HFFc6 (cell line): ENCODE measurements at regions not wholly inside any gene's neighbourhood (a gene's known extent, or its start where the extent isn't known, plus 50 kb on each side); places are given as distances from the start of the nearest gene placed in this dataset.

Experiments
- DNase-seq: peaks from one replicate; pipeline ENCODE4 v3.0.0-alpha.2; 2018
- H3K27ac Mint-ChIP-seq: 2 replicates; pipeline ENCODE4 v1.8.0; 2020; ENCODE audit warnings: mild to moderate bottlenecking, mixed read lengths
- H3K27me3 Mint-ChIP-seq: 2 replicates; pipeline ENCODE4 v1.8.0; 2021; ENCODE audit warnings: mild to moderate bottlenecking, moderate library complexity, mixed read lengths; ENCODE audit not compliant: insufficient read depth
- H3K36me3 Mint-ChIP-seq: 2 replicates; pipeline ENCODE4 v1.8.0; 2021; ENCODE audit warnings: low read depth, mixed read lengths
- H3K4me1 Mint-ChIP-seq: 2 replicates; pipeline ENCODE4 v1.8.0; 2020; ENCODE audit warnings: low read depth, mixed read lengths
- H3K4me3 Mint-ChIP-seq: 2 replicates; pipeline ENCODE4 v1.8.0; 2020; ENCODE audit warnings: mild to moderate bottlenecking, moderate library complexity, mixed read lengths
- H3K9me3 Mint-ChIP-seq: 2 replicates; pipeline ENCODE4 v1.8.0; 2020; ENCODE audit warnings: mild to moderate bottlenecking, mixed read lengths
- TF ChIP-seq, protein P1 (sequence below): fragments of 200-600 bp; sonication (generic); IDR thresholded peaks from 2 replicates; pipeline ENCODE4 v1.5.0; 2021; ENCODE audit warnings: antibody characterized with exemption, mild to moderate bottlenecking

DNA sequence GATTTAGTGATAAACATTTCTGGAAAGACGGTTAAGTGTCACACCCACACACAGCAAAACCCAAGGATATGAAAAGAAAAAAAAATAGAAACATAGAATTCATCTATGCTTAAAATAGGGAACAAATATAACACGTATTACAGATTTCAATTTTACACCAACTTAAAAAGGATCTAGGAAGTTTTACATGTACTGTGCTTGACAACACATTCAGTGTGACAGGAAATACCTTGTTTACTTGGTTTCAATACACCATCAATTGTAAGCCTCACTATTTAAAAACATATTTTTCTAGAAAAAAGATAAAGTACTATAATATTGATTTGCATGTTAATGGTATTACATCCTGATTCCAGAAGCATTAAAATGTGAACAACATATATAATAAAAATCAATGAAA lies 77.0 kb upstream of the SPRY1 start:
- TF ChIP-seq, protein P1, sequence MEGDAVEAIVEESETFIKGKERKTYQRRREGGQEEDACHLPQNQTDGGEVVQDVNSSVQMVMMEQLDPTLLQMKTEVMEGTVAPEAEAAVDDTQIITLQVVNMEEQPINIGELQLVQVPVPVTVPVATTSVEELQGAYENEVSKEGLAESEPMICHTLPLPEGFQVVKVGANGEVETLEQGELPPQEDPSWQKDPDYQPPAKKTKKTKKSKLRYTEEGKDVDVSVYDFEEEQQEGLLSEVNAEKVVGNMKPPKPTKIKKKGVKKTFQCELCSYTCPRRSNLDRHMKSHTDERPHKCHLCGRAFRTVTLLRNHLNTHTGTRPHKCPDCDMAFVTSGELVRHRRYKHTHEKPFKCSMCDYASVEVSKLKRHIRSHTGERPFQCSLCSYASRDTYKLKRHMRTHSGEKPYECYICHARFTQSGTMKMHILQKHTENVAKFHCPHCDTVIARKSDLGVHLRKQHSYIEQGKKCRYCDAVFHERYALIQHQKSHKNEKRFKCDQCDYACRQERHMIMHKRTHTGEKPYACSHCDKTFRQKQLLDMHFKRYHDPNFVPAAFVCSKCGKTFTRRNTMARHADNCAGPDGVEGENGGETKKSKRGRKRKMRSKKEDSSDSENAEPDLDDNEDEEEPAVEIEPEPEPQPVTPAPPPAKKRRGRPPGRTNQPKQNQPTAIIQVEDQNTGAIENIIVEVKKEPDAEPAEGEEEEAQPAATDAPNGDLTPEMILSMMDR: no peak
- no peak for DNase-seq
- Mint-ChIP-seq H3K36me3 (peaks cover 15% of the 10 kb centered on the region), H3K4me3 (no peak overlapping the region), H3K27ac (no peak overlapping the region), H3K27me3 (no peaks in the 10 kb centered on the region), H3K4me1 (peaks cover 5% of the 10 kb centered on the region; the same call in 1 of the 2 replicates), H3K9me3 (peaks cover 15% of the 10 kb centered on the region)

DNA sequence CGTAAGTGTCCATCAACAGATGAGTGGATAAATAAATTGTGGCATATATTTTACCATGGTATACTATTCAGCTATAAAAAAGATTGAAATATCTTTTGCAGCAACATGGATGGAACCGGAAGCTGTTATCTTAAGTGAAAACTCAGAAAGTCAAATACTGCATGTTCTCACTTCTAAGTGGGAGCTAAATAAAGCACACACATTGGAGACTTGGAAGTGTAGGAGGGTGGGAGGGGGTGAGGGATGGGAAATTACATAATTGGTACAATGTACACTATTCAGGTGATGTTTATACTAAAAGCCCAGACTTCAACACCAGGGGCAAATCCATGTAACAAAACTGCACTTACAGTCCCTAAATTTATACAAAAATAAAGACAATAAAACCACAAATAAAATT lies 72.6 kb upstream of the SPRY1 start:
- H3K36me3 Mint-ChIP-seq: peaks cover 15% of the 10 kb centered on the region
- peaks cover 5% of the 10 kb centered on the region; the same call in 1 of the 2 replicates for H3K4me1 Mint-ChIP-seq
- H3K9me3 Mint-ChIP-seq: peaks cover 15% of the 10 kb centered on the region
- no peak overlapping the region for H3K4me3 Mint-ChIP-seq
- H3K27me3 Mint-ChIP-seq: no peaks in the 10 kb centered on the region
- no peak for DNase-seq
- no peak overlapping the region for H3K27ac Mint-ChIP-seq
- TF ChIP-seq, protein P1: no peak

DNA sequence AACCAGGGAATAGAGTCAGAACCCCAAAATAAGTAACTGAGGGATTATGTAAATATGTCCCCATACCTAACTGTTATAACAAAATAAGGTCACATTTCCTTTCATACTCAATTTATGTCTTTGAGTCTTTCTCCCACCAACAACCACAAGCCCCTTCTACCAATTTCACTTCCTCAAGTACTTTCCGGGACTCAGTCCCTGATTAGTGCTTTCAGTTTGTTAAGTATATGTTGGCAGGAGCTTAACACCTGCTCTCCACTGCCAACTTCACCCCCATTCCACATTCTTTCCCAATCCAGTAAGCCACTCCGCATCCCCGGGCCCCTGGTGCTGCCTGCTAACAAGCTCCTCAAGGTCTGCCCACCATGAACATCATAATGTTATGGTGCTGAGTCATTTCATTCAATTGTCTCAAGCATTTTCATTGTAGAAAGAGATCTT lies 71.3 kb upstream of the SPRY1 start:
- Mint-ChIP-seq H3K27me3 (no peaks in the 10 kb centered on the region), H3K4me1 (peaks cover 5% of the 10 kb centered on the region; the same call in 1 of the 2 replicates), H3K27ac (no peak overlapping the region), H3K9me3 (peaks cover 15% of the 10 kb centered on the region), H3K4me3 (no peak overlapping the region), H3K36me3 (peaks cover 15% of the 10 kb centered on the region)
- TF ChIP-seq, protein P1: no peak
- DNase-seq: no peak

DNA sequence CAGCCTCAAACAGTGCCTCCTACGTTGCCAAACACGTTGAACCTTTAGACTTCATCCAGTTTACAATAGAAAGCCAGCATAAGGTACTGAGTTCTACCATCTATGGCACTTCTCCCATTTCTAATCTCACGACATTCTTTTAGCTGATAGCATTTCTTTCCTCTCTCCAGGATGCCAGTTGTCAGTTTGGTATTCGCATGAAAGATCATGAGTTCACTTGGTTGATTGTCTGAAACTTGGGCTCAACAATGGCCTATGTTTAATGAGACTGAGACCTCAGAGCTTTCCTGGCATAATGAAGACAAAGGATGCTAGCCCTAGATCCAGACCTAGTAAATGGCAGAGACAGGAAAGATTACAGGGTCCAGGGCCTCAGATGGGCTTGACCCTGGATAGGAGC lies 69.2 kb upstream of the SPRY1 start:
- peaks cover 5% of the 10 kb centered on the region; the same call in 1 of the 2 replicates for H3K4me1 Mint-ChIP-seq
- no peak for DNase-seq
- H3K27ac Mint-ChIP-seq: no peak overlapping the region

DNA sequence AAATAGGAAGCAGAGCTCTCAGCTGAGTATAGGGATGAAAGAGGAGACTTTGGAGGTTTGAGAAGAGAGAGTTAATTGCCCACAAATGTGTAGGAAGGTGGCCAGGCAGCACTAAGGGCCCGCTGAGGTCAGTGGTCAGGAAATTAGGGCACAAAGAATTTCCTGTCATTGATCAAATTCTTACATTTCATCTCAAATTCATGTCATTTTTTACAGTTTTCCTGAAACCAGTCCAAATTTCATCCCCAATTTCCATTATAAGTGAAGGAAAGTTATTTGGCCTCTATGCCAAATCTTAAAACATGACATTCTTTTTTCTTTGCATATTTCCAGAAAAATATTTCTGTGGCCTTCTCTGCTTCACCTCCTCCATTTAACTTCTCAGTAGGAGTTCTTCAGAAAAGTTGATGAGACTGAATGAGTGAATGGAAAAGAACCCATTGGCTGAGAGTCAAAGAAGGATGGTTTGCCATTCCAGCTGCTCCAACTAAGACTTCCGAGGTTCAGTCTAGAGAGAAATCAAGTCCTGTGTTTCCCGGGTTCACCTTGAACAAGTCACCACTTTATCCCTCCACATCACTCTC lies 68.7 kb upstream of the SPRY1 start:
- Mint-ChIP-seq H3K9me3 (peaks cover 3% of the 10 kb centered on the region; the same call in 1 of the 2 replicates), H3K4me1 (peaks cover 5% of the 10 kb centered on the region; the same call in 1 of the 2 replicates), H3K27ac (no peak overlapping the region), H3K4me3 (no peak overlapping the region), H3K36me3 (no peaks in the 10 kb centered on the region), H3K27me3 (peaks cover 2% of the 10 kb centered on the region; the same call in 1 of the 2 replicates)
- TF ChIP-seq, protein P1: no peak
- no peak for DNase-seq

More for the DNA sequence above, 69.2 kb upstream of the SPRY1 start:
- H3K4me3 Mint-ChIP-seq: no peak overlapping the region
- H3K27me3 Mint-ChIP-seq: peaks cover 2% of the 10 kb centered on the region; the same call in 1 of the 2 replicates
- TF ChIP-seq, protein P1: no peak
- peaks cover 6% of the 10 kb centered on the region for H3K9me3 Mint-ChIP-seq
- H3K36me3 Mint-ChIP-seq: peaks cover 3% of the 10 kb centered on the region
